ENCODE measurements at regions not wholly inside any gene's neighbourhood (a gene's known extent, or its start where the extent isn't known, plus 50 kb on each side); places are given as distances from the start of the nearest gene placed in this dataset.

DNA sequence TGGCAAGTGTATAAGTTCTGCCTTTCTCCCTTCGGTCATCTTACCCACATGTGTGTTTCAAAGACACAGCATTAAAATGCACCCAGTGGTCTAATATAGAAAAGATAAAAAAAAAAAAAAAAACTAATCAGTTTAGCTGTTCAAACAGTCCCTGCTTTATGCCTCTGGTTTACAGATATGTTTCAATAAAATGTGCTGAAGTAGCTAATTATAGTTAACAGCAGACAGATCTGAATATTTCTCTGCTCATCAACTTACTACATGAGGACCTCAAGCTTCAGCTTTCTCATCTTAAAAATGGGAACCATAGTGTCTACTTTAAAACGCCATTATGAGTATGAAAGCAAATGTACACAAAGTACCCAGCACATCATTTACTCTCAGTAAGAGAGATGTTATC is 280.6 kb upstream of the DEFB112 start:
- Histone ChIP-seq H3K4me1 (ENCODE audit: control insufficient read depth, insufficient read depth, low read depth, low read length) (no peaks in the 10 kb centered on the region), H2AFZ (ENCODE audit: low read depth, low read length) (no peak overlapping the region), H3K4me2 (ENCODE audit: low read length, poor library complexity, severe bottlenecking) (no peak overlapping the region), H2BK15ac (ENCODE audit: low read depth, poor library complexity, severe bottlenecking) (no peak overlapping the region), H2BK5ac (ENCODE audit: low read depth, low read length, poor library complexity, severe bottlenecking) (no peak overlapping the region), H2AK5ac (ENCODE audit: low read length, severe bottlenecking) (no peak overlapping the region), H4K8ac (ENCODE audit: low read length) (no peak overlapping the region), H4K91ac (ENCODE audit: low read length) (no peak overlapping the region), H3K27ac (ENCODE audit: low read length, poor library complexity, severe bottlenecking) (no peak overlapping the region), H3K4me3 (ENCODE audit: insufficient read depth in 1 of 2, low read depth in 1 of 2, low read length in 2 of 2) (no peak overlapping the region), H3K18ac (ENCODE audit: low read depth in 1 of 2, low read length in 2 of 2) (no peak overlapping the region), H3K79me1 (replicated peaks; ENCODE audit: low read length, poor library complexity, severe bottlenecking) (no peaks in the 10 kb centered on the region), H3K27me3 (ENCODE audit: control insufficient read depth in 1 of 2, insufficient read depth in 1 of 2, low read length in 2 of 2) (no peaks in the 10 kb centered on the region), H3K9me3 (ENCODE audit: control insufficient read depth, low read length) (no peaks in the 10 kb centered on the region), H3K9ac (ENCODE audit: low read length) (no peak overlapping the region), H2BK120ac (ENCODE audit: low read depth, low read length) (no peak overlapping the region), H3K23ac (ENCODE audit: low read length in 2 of 2) (no peak overlapping the region), H3K4ac (ENCODE audit: low read depth in 1 of 2, low read length in 2 of 2) (no peak overlapping the region), H3K14ac (ENCODE audit: low read length in 2 of 2) (no peak overlapping the region), H3K36me3 (ENCODE audit: control insufficient read depth in 1 of 2, insufficient read depth in 2 of 2, low read depth in 1 of 2, low read length in 2 of 2) (no peaks in the 10 kb centered on the region), H2BK12ac (ENCODE audit: low read length in 2 of 2) (no peak overlapping the region)
- no peak for DNase-seq
- WGBS: 80% methylated on average over 1 of the region's 2 CpGs

- Histone ChIP-seq H4K8ac (ENCODE audit: low read length) (no peak overlapping the region), H3K4ac (ENCODE audit: low read depth in 1 of 2, low read length in 2 of 2) (no peak overlapping the region), H3K79me1 (replicated peaks; ENCODE audit: low read length, poor library complexity, severe bottlenecking) (no peaks in the 10 kb centered on the region), H3K4me3 (ENCODE audit: insufficient read depth in 1 of 2, low read depth in 1 of 2, low read length in 2 of 2) (no peak overlapping the region), H3K27me3 (ENCODE audit: control insufficient read depth in 1 of 2, insufficient read depth in 1 of 2, low read length in 2 of 2) (no peaks in the 10 kb centered on the region), H3K9ac (ENCODE audit: low read length) (no peak overlapping the region), H3K27ac (ENCODE audit: low read length, poor library complexity, severe bottlenecking) (no peak overlapping the region), H3K9me3 (ENCODE audit: control insufficient read depth, low read length) (no peaks in the 10 kb centered on the region), H2BK12ac (ENCODE audit: low read length in 2 of 2) (no peak overlapping the region), H2BK120ac (ENCODE audit: low read depth, low read length) (no peak overlapping the region), H2BK5ac (ENCODE audit: low read depth, low read length, poor library complexity, severe bottlenecking) (no peak overlapping the region), H2AK5ac (ENCODE audit: low read length, severe bottlenecking) (no peak overlapping the region), H4K91ac (ENCODE audit: low read length) (no peak overlapping the region), H2AFZ (ENCODE audit: low read depth, low read length) (no peak overlapping the region), H3K23ac (ENCODE audit: low read length in 2 of 2) (no peak overlapping the region), H2BK15ac (ENCODE audit: low read depth, poor library complexity, severe bottlenecking) (no peak overlapping the region), H3K18ac (ENCODE audit: low read depth in 1 of 2, low read length in 2 of 2) (no peak overlapping the region), H3K14ac (ENCODE audit: low read length in 2 of 2) (no peak overlapping the region), H3K36me3 (ENCODE audit: control insufficient read depth in 1 of 2, insufficient read depth in 2 of 2, low read depth in 1 of 2, low read length in 2 of 2) (no peaks in the 10 kb centered on the region), H3K4me2 (ENCODE audit: low read length, poor library complexity, severe bottlenecking) (no peak overlapping the region), H3K4me1 (ENCODE audit: control insufficient read depth, insufficient read depth, low read depth, low read length) (no peaks in the 10 kb centered on the region)
- WGBS: 100% methylated on average over 3 of the region's 3 CpGs
- DNase-seq: no peak
Measured at GRCh38 chr6:50330963-50331362, 281.2 kb upstream of the DEFB112 start.

DNA sequence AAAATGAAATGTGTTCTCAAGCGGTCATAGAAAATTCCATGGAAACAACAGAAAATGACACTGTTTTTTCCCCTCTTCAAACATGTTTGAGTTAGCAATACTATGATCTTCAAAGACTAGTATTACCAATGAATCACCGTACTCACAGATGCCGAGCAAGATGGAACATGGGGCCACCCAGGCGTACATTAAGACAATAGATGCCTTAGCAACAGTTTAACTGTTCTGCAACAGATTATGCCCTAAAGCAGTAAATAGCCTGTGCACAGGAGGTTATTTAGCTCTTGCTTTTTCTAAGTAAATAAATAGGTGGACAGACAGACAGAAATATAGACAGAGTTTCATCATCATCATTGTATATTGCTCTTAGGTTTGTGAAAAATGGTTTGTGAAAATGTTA is 284.0 kb upstream of the DEFB112 start:
- 86% methylated on average over 4 of the region's 4 CpGs for WGBS
- Histone ChIP-seq H3K27me3 (ENCODE audit: control insufficient read depth in 1 of 2, insufficient read depth in 1 of 2, low read length in 2 of 2) (no peaks in the 10 kb centered on the region), H3K4me1 (ENCODE audit: control insufficient read depth, insufficient read depth, low read depth, low read length) (no peaks in the 10 kb centered on the region), H3K79me1 (replicated peaks; ENCODE audit: low read length, poor library complexity, severe bottlenecking) (no peaks in the 10 kb centered on the region), H2AK5ac (ENCODE audit: low read length, severe bottlenecking) (no peak overlapping the region), H3K14ac (ENCODE audit: low read length in 2 of 2) (no peak overlapping the region), H3K9me3 (ENCODE audit: control insufficient read depth, low read length) (no peaks in the 10 kb centered on the region), H2BK5ac (ENCODE audit: low read depth, low read length, poor library complexity, severe bottlenecking) (no peak overlapping the region), H3K4ac (ENCODE audit: low read depth in 1 of 2, low read length in 2 of 2) (no peak overlapping the region), H2BK15ac (ENCODE audit: low read depth, poor library complexity, severe bottlenecking) (no peak overlapping the region), H4K91ac (ENCODE audit: low read length) (no peak overlapping the region), H3K18ac (ENCODE audit: low read depth in 1 of 2, low read length in 2 of 2) (no peak overlapping the region), H2AFZ (ENCODE audit: low read depth, low read length) (no peak overlapping the region), H3K27ac (ENCODE audit: low read length, poor library complexity, severe bottlenecking) (no peak overlapping the region), H3K36me3 (ENCODE audit: control insufficient read depth in 1 of 2, insufficient read depth in 2 of 2, low read depth in 1 of 2, low read length in 2 of 2) (no peaks in the 10 kb centered on the region), H3K4me2 (ENCODE audit: low read length, poor library complexity, severe bottlenecking) (no peak overlapping the region), H3K4me3 (ENCODE audit: insufficient read depth in 1 of 2, low read depth in 1 of 2, low read length in 2 of 2) (no peak overlapping the region), H4K8ac (ENCODE audit: low read length) (no peak overlapping the region), H2BK120ac (ENCODE audit: low read depth, low read length) (no peak overlapping the region), H3K23ac (ENCODE audit: low read length in 2 of 2) (no peak overlapping the region), H2BK12ac (ENCODE audit: low read length in 2 of 2) (no peak overlapping the region), H3K9ac (ENCODE audit: low read length) (no peak overlapping the region)
- DNase-seq: no peak

DNA sequence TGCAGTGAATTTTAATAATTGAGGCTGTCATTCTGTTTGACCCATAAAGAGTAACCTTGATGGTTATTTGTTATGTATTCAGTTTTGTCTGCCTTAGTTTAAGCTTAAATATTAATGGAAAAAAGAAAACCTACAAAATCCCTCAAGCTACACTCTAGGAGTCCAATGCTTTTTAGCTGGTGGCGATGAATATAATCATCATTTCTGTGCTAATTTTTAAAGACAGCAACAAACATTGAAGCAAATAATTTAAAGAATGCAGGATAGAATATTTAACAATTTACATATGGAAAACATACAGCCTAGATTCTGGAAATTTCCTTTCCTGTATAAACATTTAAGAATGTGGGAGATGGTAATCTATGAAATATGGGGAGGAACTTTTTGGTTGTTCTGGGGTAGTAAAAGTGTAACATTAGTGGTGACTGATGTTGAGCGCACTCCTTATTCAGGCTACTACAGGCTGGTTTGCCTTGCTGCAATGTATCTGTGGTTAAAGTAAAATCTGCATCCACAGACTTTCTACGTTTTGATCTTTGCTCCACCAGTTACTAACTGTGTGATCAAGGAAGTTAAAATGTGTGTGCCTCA is 287.9 kb upstream of the DEFB112 start:
- no peaks in the 10 kb centered on the region for H3K27me3 ChIP-seq (ENCODE audit: control insufficient read depth in 1 of 2, insufficient read depth in 1 of 2, low read length in 2 of 2)
- WGBS: 85% methylated on average over 2 of the region's 3 CpGs

More for the DNA sequence above, 287.9 kb upstream of the DEFB112 start:
- H3K9me3 ChIP-seq (ENCODE audit: control insufficient read depth, low read length): no peaks in the 10 kb centered on the region
- H3K27ac ChIP-seq (ENCODE audit: low read length, poor library complexity, severe bottlenecking): no peak overlapping the region
- H4K8ac ChIP-seq (ENCODE audit: low read length): no peak overlapping the region
- no peaks in the 10 kb centered on the region for H3K4me1 ChIP-seq (ENCODE audit: control insufficient read depth, insufficient read depth, low read depth, low read length)
- H3K23ac ChIP-seq (ENCODE audit: low read length in 2 of 2): no peak overlapping the region
- H3K36me3 ChIP-seq (ENCODE audit: control insufficient read depth in 1 of 2, insufficient read depth in 2 of 2, low read depth in 1 of 2, low read length in 2 of 2): no peaks in the 10 kb centered on the region
- H2AK5ac ChIP-seq (ENCODE audit: low read length, severe bottlenecking): no peak overlapping the region
- H3K9ac ChIP-seq (ENCODE audit: low read length): no peak overlapping the region
- H3K4me3 ChIP-seq (ENCODE audit: insufficient read depth in 1 of 2, low read depth in 1 of 2, low read length in 2 of 2): no peak overlapping the region
- no peak overlapping the region for H3K14ac ChIP-seq (ENCODE audit: low read length in 2 of 2)
- no peak overlapping the region for H3K4me2 ChIP-seq (ENCODE audit: low read length, poor library complexity, severe bottlenecking)
- no peak overlapping the region for H2BK15ac ChIP-seq (ENCODE audit: low read depth, poor library complexity, severe bottlenecking)
- H2AFZ ChIP-seq (ENCODE audit: low read depth, low read length): no peak overlapping the region
- no peak overlapping the region for H4K91ac ChIP-seq (ENCODE audit: low read length)
- H2BK5ac ChIP-seq (ENCODE audit: low read depth, low read length, poor library complexity, severe bottlenecking): no peak overlapping the region
- H3K4ac ChIP-seq (ENCODE audit: low read depth in 1 of 2, low read length in 2 of 2): no peak overlapping the region
- H2BK12ac ChIP-seq (ENCODE audit: low read length in 2 of 2): no peak overlapping the region
- no peak overlapping the region for H3K18ac ChIP-seq (ENCODE audit: low read depth in 1 of 2, low read length in 2 of 2)
- no peak for DNase-seq
- no peaks in the 10 kb centered on the region for H3K79me1 ChIP-seq (replicated peaks; ENCODE audit: low read length, poor library complexity, severe bottlenecking)
- no peak overlapping the region for H2BK120ac ChIP-seq (ENCODE audit: low read depth, low read length)
